ENCODE measurements at regions not wholly inside any gene's neighbourhood (a gene's known extent, or its start where the extent isn't known, plus 50 kb on each side); places are given as distances from the start of the nearest gene placed in this dataset.
"Not testable (repeated sequence)": the region's sequence is repeated elsewhere in the genome, so short reads cannot be mapped to it uniquely, and the experiment has no call there.

DNA sequence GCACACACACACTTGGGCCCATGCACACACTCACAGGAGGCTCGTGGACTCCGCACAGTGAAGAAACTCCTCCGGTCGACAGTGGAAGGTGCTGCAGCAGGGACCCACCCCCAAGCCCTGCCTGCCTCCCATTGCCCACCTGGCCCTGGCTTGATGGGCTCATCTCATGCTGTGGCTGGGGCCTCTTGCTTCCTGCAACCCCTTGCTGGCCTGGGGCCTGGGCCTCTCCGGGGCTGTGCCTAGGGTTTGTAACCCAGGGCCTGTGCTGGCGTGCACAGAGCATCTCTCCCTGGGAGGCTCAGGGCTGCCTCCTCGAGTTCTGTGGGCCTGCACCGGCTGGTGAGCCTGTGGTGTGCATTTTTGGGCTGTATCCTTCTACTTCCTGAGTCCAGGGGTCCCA, 524.0 kb downstream of the GOLGA6L6 start:
- TF ChIP-seq TAF7 (optimal IDR thresholded peaks at IDR 0.05; ENCODE audit: borderline replicate concordance, low read depth, low read length); BACH1 (IDR thresholded peaks at IDR 0.05; ENCODE audit: low read length); ASH2L (IDR thresholded peaks at IDR 0.05; ENCODE audit: low read length); POLR2AphosphoS5 (IDR thresholded peaks at IDR 0.05; ENCODE audit: low read depth, low read length); CREB1 (IDR thresholded peaks at IDR 0.05); TAF1 (IDR thresholded peaks at IDR 0.05; ENCODE audit: low read depth, low read length): not testable (repeated sequence)
- TF ChIP-seq, protein P1, sequence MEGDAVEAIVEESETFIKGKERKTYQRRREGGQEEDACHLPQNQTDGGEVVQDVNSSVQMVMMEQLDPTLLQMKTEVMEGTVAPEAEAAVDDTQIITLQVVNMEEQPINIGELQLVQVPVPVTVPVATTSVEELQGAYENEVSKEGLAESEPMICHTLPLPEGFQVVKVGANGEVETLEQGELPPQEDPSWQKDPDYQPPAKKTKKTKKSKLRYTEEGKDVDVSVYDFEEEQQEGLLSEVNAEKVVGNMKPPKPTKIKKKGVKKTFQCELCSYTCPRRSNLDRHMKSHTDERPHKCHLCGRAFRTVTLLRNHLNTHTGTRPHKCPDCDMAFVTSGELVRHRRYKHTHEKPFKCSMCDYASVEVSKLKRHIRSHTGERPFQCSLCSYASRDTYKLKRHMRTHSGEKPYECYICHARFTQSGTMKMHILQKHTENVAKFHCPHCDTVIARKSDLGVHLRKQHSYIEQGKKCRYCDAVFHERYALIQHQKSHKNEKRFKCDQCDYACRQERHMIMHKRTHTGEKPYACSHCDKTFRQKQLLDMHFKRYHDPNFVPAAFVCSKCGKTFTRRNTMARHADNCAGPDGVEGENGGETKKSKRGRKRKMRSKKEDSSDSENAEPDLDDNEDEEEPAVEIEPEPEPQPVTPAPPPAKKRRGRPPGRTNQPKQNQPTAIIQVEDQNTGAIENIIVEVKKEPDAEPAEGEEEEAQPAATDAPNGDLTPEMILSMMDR (IDR thresholded peaks at IDR 0.05; ENCODE audit: control extremely low read depth in 1 of 3, insufficient read depth in 1 of 3, low read depth in 1 of 3, low read length in 3 of 3) = not testable (repeated sequence)
- TF ChIP-seq, protein P2, sequence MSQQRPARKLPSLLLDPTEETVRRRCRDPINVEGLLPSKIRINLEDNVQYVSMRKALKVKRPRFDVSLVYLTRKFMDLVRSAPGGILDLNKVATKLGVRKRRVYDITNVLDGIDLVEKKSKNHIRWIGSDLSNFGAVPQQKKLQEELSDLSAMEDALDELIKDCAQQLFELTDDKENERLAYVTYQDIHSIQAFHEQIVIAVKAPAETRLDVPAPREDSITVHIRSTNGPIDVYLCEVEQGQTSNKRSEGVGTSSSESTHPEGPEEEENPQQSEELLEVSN (IDR thresholded peaks at IDR 0.05) = not testable (repeated sequence)
